ENCODE measurements at regions not wholly inside any gene's neighbourhood (a gene's known extent, or its start where the extent isn't known, plus 50 kb on each side); places are given as distances from the start of the nearest gene placed in this dataset.
"Not testable (repeated sequence)": the region's sequence is repeated elsewhere in the genome, so short reads cannot be mapped to it uniquely, and the experiment has no call there.

GRCh38 chr9:113665064-113665463 is 201.5 kb downstream of the RGS3 start:
- no peak for DNase-seq (ENCODE audit: low read depth in 2 of 2)

- DNase-seq (ENCODE audit: low read depth in 2 of 2) = no peak
These were observed 202.2 kb downstream of the RGS3 start for GRCh38 chr9:113665756-113666155.

GRCh38 chr9:113668061-113668460 is 204.5 kb downstream of the RGS3 start:
- no peak for DNase-seq (ENCODE audit: low read depth in 2 of 2)

- DNase-seq (ENCODE audit: low read depth in 2 of 2) = no peak
These were observed 206.1 kb downstream of the RGS3 start for GRCh38 chr9:113669522-113670115.

- no peak for DNase-seq (ENCODE audit: low read depth in 2 of 2)
These were observed 202.4 kb upstream of the ZNF618 start for GRCh38 chr9:113673726-113674125.

GRCh38 chr9:113674436-113674835 is 201.7 kb upstream of the ZNF618 start:
- no peak for DNase-seq (ENCODE audit: low read depth in 2 of 2)

GRCh38 chr9:113675475-113675941 is 200.6 kb upstream of the ZNF618 start:
- DNase-seq (ENCODE audit: low read depth in 2 of 2) = no peak

- no peak for DNase-seq (ENCODE audit: low read depth in 2 of 2)
These were observed 199.1 kb upstream of the ZNF618 start for GRCh38 chr9:113677057-113677456.

- DNase-seq (ENCODE audit: low read depth in 2 of 2) = no peak
These were observed 198.5 kb upstream of the ZNF618 start for GRCh38 chr9:113677569-113677968.

- no peak for DNase-seq (ENCODE audit: low read depth in 2 of 2)
These were observed 197.8 kb upstream of the ZNF618 start for GRCh38 chr9:113678119-113678858.

GRCh38 chr9:113678859-113679256 is 197.3 kb upstream of the ZNF618 start:
- DNase-seq (ENCODE audit: low read depth in 2 of 2) = no peak

GRCh38 chr9:113682297-113682771 is 193.8 kb upstream of the ZNF618 start:
- DNase-seq (ENCODE audit: low read depth in 2 of 2) = no peak

GRCh38 chr9:113685636-113686035 is 190.5 kb upstream of the ZNF618 start:
- DNase-seq (ENCODE audit: low read depth in 2 of 2) = not testable (repeated sequence)

- no peak for DNase-seq (ENCODE audit: low read depth in 2 of 2)
These were observed 188.9 kb upstream of the ZNF618 start for GRCh38 chr9:113687107-113687679.

GRCh38 chr9:113687680-113688371 is 188.3 kb upstream of the ZNF618 start:
- no peak for DNase-seq (ENCODE audit: low read depth in 2 of 2)

- DNase-seq (ENCODE audit: low read depth in 2 of 2) = no peak
These were observed 185.9 kb upstream of the ZNF618 start for GRCh38 chr9:113690055-113690740.

GRCh38 chr9:113692256-113692655 is 183.9 kb upstream of the ZNF618 start:
- no peak for DNase-seq (ENCODE audit: low read depth in 2 of 2)

GRCh38 chr9:113694912-113695311 is 181.2 kb upstream of the ZNF618 start:
- DNase-seq (ENCODE audit: low read depth in 2 of 2) = no peak

GRCh38 chr9:113695440-113695851 is 180.7 kb upstream of the ZNF618 start:
- no peak for DNase-seq (ENCODE audit: low read depth in 2 of 2)

GRCh38 chr9:113695901-113696300 is 180.2 kb upstream of the ZNF618 start:
- DNase-seq (ENCODE audit: low read depth in 2 of 2) = no peak

Measured in activated CD8-positive, alpha-beta memory T cell treated with anti-CD3 and anti-CD28 coated beads for 4 hours (primary cell).